RWPE1 (cell line): ENCODE measurements at regions not wholly inside any gene's neighbourhood (a gene's known extent, or its start where the extent isn't known, plus 50 kb on each side); places are given as distances from the start of the nearest gene placed in this dataset.

Experiments used
- CTCF ChIA-PET: fragments of 350-600 bp; sonication (Branson Sonifier 250); formaldehyde crosslinking; extraction: SDS; loops from one replicate; lab custom pipeline; 2021; lab: Yijun Ruan, JAX
- POLR2A ChIA-PET: fragments of 400-600 bp; formaldehyde crosslinking; extraction: SDS; loops from one replicate; lab custom pipeline; 2020; ENCODE audit warnings: antibody characterized with exemption; ENCODE audit not compliant: low non-redundant PET; lab: Yijun Ruan, JAX
- DNase-seq: peaks from one replicate; pipeline ENCODE4 v3.0.0; 2012; ENCODE audit warnings: low spot score
- H3K27ac ChIP-seq: fragments of 450-650 bp; 2 replicates; pipeline ENCODE4 v1.5.1; 2017
- CTCF ChIP-seq: fragments of 450-650 bp; conservative IDR thresholded peaks from 2 replicates; pipeline ENCODE4 v1.5.1; 2017; ENCODE audit warnings: low read depth, mild to moderate bottlenecking

GRCh38 chr3:83953417-83954089 lies 1005.2 kb upstream of the CADM2 start:
- DNase-seq, result peak; percentile 18
- TF ChIP-seq CTCF, result no peak
- no peak overlapping the region for H3K27ac ChIP-seq
- ChIA-PET POLR2A (no interaction called here), CTCF (no interaction called here)

GRCh38 chr3:83956431-83956830 lies 1002.4 kb upstream of the CADM2 start:
- no peak for DNase-seq

GRCh38 chr3:83968356-83968755 lies 990.4 kb upstream of the CADM2 start:
- no peak overlapping the region for H3K27ac ChIP-seq
- no peak for DNase-seq
- POLR2A ChIA-PET, result no interaction called here
- TF ChIP-seq CTCF, result peak; percentile 11; the same call in 1 of the 2 replicates
- CTCF ChIA-PET, result no interaction called here

More at GRCh38 chr3:83956431-83956830, 1002.4 kb upstream of the CADM2 start:
- POLR2A ChIA-PET, result no interaction called here
- no peak overlapping the region for H3K27ac ChIP-seq
- CTCF ChIA-PET, result no interaction called here
- no peak for TF ChIP-seq CTCF

- CTCF ChIA-PET, result no interaction called here
- POLR2A ChIA-PET, result no interaction called here
These were observed 987.1 kb upstream of the CADM2 start for GRCh38 chr3:83971666-83972065.

GRCh38 chr3:84008623-84009022 lies 950.2 kb upstream of the CADM2 start:
- H3K27ac ChIP-seq, result no peak overlapping the region
- CTCF ChIA-PET, result no interaction called here
- POLR2A ChIA-PET, result no interaction called here
- TF ChIP-seq CTCF, result no peak
- no peak for DNase-seq

More at GRCh38 chr3:83971666-83972065, 987.1 kb upstream of the CADM2 start:
- no peak for DNase-seq
- no peak overlapping the region for H3K27ac ChIP-seq
- no peak for TF ChIP-seq CTCF

GRCh38 chr3:84023842-84024241 lies 934.9 kb upstream of the CADM2 start:
- POLR2A ChIA-PET, result no interaction called here
- no peak overlapping the region for H3K27ac ChIP-seq
- TF ChIP-seq CTCF, result no peak
- CTCF ChIA-PET, result no interaction called here
- no peak for DNase-seq
